ENCODE measurements at regions not wholly inside any gene's neighbourhood (a gene's known extent, or its start where the extent isn't known, plus 50 kb on each side); places are given as distances from the start of the nearest gene placed in this dataset.

DNA sequence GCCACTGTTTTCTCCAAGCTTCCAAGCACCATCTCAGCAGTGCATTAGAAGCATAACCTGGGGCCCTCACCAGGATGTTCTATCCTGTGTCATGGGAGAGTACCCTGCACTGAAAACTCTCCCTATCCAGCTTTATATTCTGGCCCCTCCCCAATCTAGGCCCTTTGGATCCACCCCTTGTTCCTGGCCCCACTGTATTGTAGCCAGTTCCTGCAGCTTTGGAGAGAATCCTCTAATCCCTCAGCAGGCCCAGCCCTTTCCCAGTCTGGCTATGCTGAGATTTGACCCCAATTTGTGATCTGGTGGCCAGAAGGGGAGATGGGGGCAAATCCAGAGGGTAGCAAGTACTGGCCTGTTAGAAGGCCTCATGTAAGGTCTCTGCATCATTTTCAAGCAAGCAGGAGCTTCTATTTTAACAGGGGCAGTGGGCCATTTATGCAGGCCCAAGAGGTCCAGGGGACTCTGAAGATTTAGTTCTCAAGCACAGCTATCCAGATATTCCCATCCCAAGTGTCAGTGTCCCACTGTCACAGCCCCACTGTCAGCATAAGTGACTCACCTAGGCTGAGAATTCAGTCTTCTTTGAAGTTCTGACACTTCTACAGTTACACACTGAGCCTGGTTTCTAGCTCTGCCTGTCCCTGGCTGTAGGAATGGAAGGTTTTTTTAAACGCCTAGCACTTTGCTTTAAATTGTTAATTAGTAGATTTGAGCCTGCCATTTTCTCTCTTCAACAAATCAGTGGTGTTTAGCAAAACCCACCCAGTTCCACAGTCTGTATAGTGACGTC lies 589.5 kb upstream of the CADM1 start:
- Histone ChIP-seq H3K9ac (ENCODE audit: low read depth, low read length) (no peak overlapping the region), H3K4me1 (ENCODE audit: control insufficient read depth, insufficient read depth, low read length) (no peaks in the 10 kb centered on the region), H3K4me3 (ENCODE audit: low read depth, low read length) (no peak overlapping the region), H3K27me3 (ENCODE audit: control insufficient read depth, insufficient read depth, low read length) (peaks cover 25% of the 10 kb centered on the region), H3K9me3 (ENCODE audit: control insufficient read depth, insufficient read depth, low read length) (no peaks in the 10 kb centered on the region), H3K36me3 (ENCODE audit: control insufficient read depth, insufficient read depth, low read length) (no peaks in the 10 kb centered on the region)

DNA sequence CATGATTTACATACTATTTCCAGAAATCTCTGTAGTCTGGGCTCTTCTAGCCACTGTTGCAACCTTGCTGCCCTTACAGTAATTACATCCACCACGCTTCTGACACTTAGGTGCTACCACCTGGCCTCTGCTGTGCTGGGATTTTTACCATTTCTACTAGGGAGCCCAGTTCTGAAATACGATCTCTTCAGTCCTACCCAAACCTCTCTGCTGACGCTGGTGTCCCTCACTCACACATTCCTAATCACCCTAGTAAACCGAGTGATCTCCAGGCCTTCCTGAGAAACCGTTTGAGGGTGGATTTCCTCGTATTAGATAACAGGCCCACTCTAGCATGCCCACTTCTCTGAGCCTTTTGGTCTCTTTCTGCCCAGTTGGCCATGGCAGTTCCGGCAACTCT lies 588.9 kb upstream of the CADM1 start:
- H3K9me3 ChIP-seq (ENCODE audit: control insufficient read depth, insufficient read depth, low read length) = no peaks in the 10 kb centered on the region
- H3K36me3 ChIP-seq (ENCODE audit: control insufficient read depth, insufficient read depth, low read length) = no peaks in the 10 kb centered on the region
- no peak overlapping the region for H3K9ac ChIP-seq (ENCODE audit: low read depth, low read length)
- H3K27me3 ChIP-seq (ENCODE audit: control insufficient read depth, insufficient read depth, low read length) = peaks cover 19% of the 10 kb centered on the region
- no peak overlapping the region for H3K4me3 ChIP-seq (ENCODE audit: low read depth, low read length)
- no peaks in the 10 kb centered on the region for H3K4me1 ChIP-seq (ENCODE audit: control insufficient read depth, insufficient read depth, low read length)

DNA sequence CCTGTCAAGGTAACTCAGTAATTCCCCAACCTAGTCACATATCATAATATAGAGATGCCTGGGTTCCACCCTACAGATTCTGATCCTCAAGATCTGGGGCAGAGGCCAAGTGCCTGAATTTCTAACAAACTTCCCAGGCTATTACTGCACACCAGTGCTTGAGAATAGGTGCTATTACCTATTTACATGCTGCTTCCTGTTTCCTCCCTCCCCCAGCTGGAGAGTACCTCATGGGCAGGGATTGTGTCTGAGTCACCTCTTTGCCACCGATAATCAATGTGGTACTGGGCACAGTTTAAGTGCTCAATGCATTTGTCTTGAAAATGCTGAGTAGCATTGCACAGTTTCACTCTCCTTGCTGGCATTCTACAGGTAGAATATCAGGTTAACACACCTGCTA lies 582.2 kb upstream of the CADM1 start:
- H3K4me3 ChIP-seq (ENCODE audit: low read depth, low read length) = no peak overlapping the region
- H3K9ac ChIP-seq (ENCODE audit: low read depth, low read length) = no peak overlapping the region
- H3K36me3 ChIP-seq (ENCODE audit: control insufficient read depth, insufficient read depth, low read length) = no peaks in the 10 kb centered on the region
- H3K9me3 ChIP-seq (ENCODE audit: control insufficient read depth, insufficient read depth, low read length) = no peaks in the 10 kb centered on the region
- H3K27me3 ChIP-seq (ENCODE audit: control insufficient read depth, insufficient read depth, low read length) = peaks cover 2% of the 10 kb centered on the region
- peaks cover 3% of the 10 kb centered on the region for H3K4me1 ChIP-seq (ENCODE audit: control insufficient read depth, insufficient read depth, low read length)

DNA sequence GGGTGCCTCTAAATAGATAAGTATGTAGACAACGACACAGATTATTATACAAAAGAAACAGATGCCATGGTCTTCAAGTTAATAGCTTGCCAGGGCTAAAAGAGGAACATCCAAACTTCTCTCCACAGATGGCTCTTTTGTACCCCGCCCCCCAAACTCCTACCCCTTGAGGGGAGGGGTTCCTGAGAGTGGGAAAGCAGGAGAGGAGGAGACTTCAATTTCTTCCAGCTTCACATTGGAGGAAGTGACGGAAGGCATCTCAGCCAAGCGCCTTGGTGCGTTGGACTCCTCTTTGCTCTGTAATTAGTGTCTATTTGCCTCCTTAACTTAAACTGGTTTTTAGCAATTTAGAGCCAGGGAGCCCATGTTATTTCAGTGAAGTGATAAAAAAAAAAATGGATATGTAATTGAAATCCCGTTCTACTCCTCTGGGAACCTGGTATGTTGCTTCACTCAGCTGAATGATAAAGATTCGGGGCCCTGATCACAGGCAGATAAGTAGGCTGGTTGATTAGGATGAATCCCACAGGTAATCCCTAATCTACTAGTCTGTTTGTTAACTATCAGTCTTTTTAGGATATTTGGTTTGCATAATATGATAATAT lies 580.9 kb upstream of the CADM1 start:
- Histone ChIP-seq H3K27me3 (ENCODE audit: control insufficient read depth, insufficient read depth, low read length) (peaks cover 2% of the 10 kb centered on the region), H3K4me1 (ENCODE audit: control insufficient read depth, insufficient read depth, low read length) (peaks cover 3% of the 10 kb centered on the region), H3K36me3 (ENCODE audit: control insufficient read depth, insufficient read depth, low read length) (no peaks in the 10 kb centered on the region), H3K4me3 (ENCODE audit: low read depth, low read length) (no peak overlapping the region), H3K9me3 (ENCODE audit: control insufficient read depth, insufficient read depth, low read length) (no peaks in the 10 kb centered on the region), H3K9ac (ENCODE audit: low read depth, low read length) (no peak overlapping the region)

DNA sequence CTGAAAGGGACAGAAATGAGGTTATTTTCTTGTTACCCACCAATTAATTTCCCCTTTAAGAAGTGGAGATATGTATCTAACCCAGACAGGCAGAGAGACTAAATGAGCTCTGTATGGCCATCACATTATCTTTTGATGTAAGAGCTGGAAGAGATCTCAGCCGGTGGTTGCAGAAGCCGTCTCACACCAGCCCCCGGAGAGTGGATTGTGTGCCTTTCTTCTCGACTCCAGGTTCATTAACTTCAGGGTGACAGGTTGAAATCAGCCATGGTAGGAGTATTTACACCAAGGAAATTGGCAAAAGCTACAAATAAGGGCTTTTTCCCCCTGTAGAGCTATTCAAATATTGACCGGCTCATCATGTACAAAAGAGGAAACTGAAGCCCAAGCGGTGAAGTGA lies 580.3 kb upstream of the CADM1 start:
- Histone ChIP-seq H3K9ac (ENCODE audit: low read depth, low read length) (no peak overlapping the region), H3K27me3 (ENCODE audit: control insufficient read depth, insufficient read depth, low read length) (peaks cover 2% of the 10 kb centered on the region), H3K4me1 (ENCODE audit: control insufficient read depth, insufficient read depth, low read length) (peaks cover 3% of the 10 kb centered on the region), H3K9me3 (ENCODE audit: control insufficient read depth, insufficient read depth, low read length) (no peaks in the 10 kb centered on the region), H3K36me3 (ENCODE audit: control insufficient read depth, insufficient read depth, low read length) (no peaks in the 10 kb centered on the region), H3K4me3 (ENCODE audit: low read depth, low read length) (no peak overlapping the region)

DNA sequence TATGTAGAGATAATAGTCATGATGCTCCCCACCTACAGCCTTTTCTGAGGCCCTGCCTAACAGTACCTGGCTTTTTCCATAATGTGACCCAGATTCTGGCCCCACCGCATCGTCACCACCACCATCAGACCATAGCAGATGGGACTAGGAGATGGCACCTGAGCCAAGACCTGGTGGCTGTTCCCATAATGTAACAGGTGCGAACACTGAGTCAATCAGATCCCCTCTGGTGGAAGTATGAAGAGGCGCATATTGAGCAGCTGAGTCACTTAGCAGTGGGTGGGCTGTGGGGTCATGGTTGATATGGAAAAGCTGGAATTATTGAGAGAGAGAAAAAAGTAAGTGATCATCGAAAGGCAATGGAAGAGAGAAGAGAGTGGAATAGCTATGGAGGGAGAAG lies 578.0 kb upstream of the CADM1 start:
- no peaks in the 10 kb centered on the region for H3K9me3 ChIP-seq (ENCODE audit: control insufficient read depth, insufficient read depth, low read length)
- H3K27me3 ChIP-seq (ENCODE audit: control insufficient read depth, insufficient read depth, low read length) = no peaks in the 10 kb centered on the region
- H3K9ac ChIP-seq (ENCODE audit: low read depth, low read length) = no peak overlapping the region

DNA sequence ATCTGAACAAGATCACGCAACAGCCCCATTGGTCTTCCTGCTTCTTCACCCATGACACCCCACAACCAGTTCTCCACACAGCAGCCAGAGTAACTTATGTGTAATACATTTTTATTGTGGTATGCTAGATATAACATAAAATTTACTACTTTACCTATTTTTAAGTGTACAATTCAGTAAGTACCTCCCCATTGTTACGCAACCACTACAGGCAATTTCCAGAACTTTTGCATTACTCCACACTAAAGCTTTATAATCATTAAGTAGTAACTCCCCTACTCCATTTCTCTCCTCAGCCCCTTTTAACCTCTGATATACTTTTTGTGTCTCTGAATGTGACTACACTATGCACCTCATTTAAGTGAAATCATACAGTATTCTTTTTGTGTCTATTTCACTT lies 575.4 kb upstream of the CADM1 start:
- H3K36me3 ChIP-seq (ENCODE audit: control insufficient read depth, insufficient read depth, low read length) = no peaks in the 10 kb centered on the region
- H3K9ac ChIP-seq (ENCODE audit: low read depth, low read length) = no peak overlapping the region
- no peaks in the 10 kb centered on the region for H3K27me3 ChIP-seq (ENCODE audit: control insufficient read depth, insufficient read depth, low read length)
- no peak overlapping the region for H3K4me3 ChIP-seq (ENCODE audit: low read depth, low read length)
- H3K9me3 ChIP-seq (ENCODE audit: control insufficient read depth, insufficient read depth, low read length) = no peaks in the 10 kb centered on the region
- no peaks in the 10 kb centered on the region for H3K4me1 ChIP-seq (ENCODE audit: control insufficient read depth, insufficient read depth, low read length)

More for the DNA sequence above, 578.0 kb upstream of the CADM1 start:
- Histone ChIP-seq H3K4me1 (ENCODE audit: control insufficient read depth, insufficient read depth, low read length) (peaks cover 3% of the 10 kb centered on the region), H3K36me3 (ENCODE audit: control insufficient read depth, insufficient read depth, low read length) (no peaks in the 10 kb centered on the region), H3K4me3 (ENCODE audit: low read depth, low read length) (no peak overlapping the region)

DNA sequence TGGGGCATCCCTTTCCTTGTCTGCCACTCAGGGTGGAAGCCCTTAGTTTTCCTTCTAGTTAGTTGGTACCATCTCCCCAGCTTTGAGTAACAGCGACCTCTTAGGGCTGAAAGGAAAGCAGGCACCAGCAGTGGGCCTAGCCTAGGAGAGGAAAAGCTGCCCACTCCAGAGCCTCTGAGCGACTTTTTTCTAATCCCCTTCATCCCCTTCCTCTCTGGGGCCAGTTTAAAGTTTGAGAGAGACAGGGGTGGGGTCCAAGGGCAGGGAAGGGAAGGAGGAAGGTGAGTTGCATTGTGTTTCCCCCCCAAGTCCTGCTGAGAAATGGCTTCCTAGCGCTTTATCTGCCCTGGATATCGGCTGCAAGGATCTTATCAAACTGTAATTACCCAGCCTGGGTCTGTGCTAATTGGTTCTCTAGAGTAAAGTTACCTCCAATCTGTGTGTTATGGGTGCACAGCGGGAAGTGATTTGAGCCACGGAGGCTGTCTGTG lies 573.9 kb upstream of the CADM1 start:
- no peaks in the 10 kb centered on the region for H3K4me1 ChIP-seq (ENCODE audit: control insufficient read depth, insufficient read depth, low read length)
- no peaks in the 10 kb centered on the region for H3K36me3 ChIP-seq (ENCODE audit: control insufficient read depth, insufficient read depth, low read length)
- no peaks in the 10 kb centered on the region for H3K9me3 ChIP-seq (ENCODE audit: control insufficient read depth, insufficient read depth, low read length)
- H3K4me3 ChIP-seq (ENCODE audit: low read depth, low read length) = no peak overlapping the region
- peaks cover 8% of the 10 kb centered on the region for H3K27me3 ChIP-seq (ENCODE audit: control insufficient read depth, insufficient read depth, low read length)
- H3K9ac ChIP-seq (ENCODE audit: low read depth, low read length) = no peak overlapping the region

DNA sequence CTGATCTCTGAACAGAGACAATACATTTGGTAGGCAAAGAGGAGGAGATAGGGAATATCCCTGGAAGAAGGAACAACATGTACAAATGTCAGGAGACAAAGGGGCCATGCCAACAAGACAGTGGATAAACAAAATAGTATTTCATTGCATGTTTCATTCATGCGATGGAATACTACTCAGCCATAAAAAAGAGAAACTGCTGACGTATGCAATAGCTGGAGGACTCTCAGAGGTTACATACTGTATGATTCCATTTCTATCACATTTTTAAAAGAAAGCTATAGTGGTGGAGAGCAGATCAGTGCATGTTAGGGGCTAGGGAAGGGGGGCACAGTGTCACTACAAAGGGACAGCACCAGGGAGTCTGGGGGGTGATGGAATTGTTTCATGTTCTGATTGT lies 572.9 kb upstream of the CADM1 start:
- Histone ChIP-seq H3K9ac (ENCODE audit: low read depth, low read length) (no peak overlapping the region), H3K4me3 (ENCODE audit: low read depth, low read length) (no peak overlapping the region), H3K36me3 (ENCODE audit: control insufficient read depth, insufficient read depth, low read length) (no peaks in the 10 kb centered on the region), H3K27me3 (ENCODE audit: control insufficient read depth, insufficient read depth, low read length) (peaks cover 17% of the 10 kb centered on the region), H3K9me3 (ENCODE audit: control insufficient read depth, insufficient read depth, low read length) (no peaks in the 10 kb centered on the region), H3K4me1 (ENCODE audit: control insufficient read depth, insufficient read depth, low read length) (peaks cover 2% of the 10 kb centered on the region)

DNA sequence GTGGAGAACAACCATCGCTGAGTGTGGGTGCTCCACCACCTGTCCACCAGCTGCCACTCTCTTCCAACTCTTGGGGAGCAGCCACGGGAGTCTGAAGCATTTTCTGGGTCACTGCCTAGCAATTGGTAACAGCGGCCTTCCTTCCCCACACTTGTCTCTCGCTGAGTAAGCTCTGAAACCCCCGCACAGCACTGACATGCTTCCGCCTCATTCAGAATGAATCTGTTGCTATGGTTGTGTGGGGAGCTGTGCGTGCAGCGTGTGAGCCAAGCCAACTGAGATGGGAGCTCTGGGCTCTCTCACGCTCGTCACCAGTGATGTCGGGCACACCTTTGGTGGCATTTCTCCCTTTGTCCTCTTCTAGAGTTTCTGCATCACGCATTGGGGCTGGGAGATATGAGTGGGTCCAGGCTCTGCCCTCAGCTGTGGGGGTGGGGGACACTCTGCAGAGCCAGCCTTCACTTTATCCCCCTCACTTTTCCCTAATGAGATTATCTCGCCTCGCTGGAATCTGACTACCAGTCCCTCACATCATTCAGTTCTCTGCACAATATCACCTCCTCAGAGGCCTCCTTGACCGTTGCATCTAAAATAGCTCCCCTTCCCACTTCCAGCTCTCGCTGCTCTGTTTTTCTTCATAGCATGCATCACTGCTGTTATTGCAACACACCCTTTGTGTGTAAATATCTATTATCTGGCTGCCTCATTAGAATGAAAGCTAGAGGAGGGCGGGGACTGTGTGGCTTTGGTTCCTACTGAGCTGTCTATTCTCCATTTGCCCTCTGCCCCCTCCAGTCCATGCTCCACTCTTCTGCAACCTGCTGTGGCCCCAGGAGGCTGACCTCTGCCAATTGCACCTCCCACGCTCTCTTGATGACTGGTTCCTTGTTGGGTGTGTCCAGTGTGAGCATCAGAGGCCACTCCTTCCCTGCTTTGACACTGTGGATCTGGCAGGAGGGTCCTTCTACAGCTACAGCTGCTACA lies 569.9 kb upstream of the CADM1 start:
- Histone ChIP-seq H3K36me3 (ENCODE audit: control insufficient read depth, insufficient read depth, low read length) (no peaks in the 10 kb centered on the region), H3K9me3 (ENCODE audit: control insufficient read depth, insufficient read depth, low read length) (no peaks in the 10 kb centered on the region)

DNA sequence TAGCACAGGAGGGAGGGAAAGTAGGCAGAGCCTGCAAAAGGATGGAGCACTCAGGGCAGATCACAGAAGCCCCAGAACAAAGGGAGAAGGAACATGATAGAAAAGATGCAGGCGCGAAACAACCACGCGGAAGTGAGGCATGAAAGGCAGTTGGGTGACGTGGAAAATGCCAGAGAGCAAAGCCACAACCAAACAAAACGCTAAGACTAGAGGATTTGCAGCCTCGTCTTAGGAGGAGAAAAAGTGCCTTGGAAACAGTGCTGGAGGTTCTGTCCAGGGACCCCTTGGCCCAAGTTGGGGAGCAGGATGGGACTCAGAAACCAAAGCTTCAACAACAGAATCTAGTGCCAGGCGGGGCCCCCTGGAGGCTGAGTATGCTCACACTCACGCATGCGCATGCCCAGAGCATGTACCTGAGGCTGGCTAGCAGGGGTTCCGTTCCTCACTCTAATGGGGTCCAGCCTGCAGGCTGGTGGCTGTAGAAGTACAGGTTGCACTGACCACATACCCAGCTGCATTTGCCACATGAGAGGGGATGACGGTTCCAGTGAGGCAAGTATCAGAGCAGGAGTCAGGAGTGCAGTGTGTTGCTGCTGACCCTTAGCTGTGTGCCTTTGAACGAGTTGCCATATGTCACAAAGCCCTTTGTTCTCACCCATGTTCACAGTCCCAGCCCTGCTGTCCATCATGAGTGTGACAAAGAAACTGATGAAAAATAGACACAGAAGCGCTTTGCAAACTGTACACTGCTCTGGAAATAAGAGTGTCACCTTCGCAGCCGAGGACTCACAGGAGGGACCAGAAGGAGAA lies 568.6 kb upstream of the CADM1 start:
- H3K36me3 ChIP-seq (ENCODE audit: control insufficient read depth, insufficient read depth, low read length) = no peaks in the 10 kb centered on the region
- no peaks in the 10 kb centered on the region for H3K9me3 ChIP-seq (ENCODE audit: control insufficient read depth, insufficient read depth, low read length)
- H3K4me1 ChIP-seq (ENCODE audit: control insufficient read depth, insufficient read depth, low read length) = peaks cover 7% of the 10 kb centered on the region
- no peak overlapping the region for H3K4me3 ChIP-seq (ENCODE audit: low read depth, low read length)
- H3K27me3 ChIP-seq (ENCODE audit: control insufficient read depth, insufficient read depth, low read length) = peaks cover 27% of the 10 kb centered on the region
- H3K9ac ChIP-seq (ENCODE audit: low read depth, low read length) = no peak overlapping the region

More for the DNA sequence above, 569.9 kb upstream of the CADM1 start:
- Histone ChIP-seq H3K4me3 (ENCODE audit: low read depth, low read length) (no peak overlapping the region), H3K4me1 (ENCODE audit: control insufficient read depth, insufficient read depth, low read length) (peaks cover 7% of the 10 kb centered on the region), H3K27me3 (ENCODE audit: control insufficient read depth, insufficient read depth, low read length) (peaks cover 27% of the 10 kb centered on the region), H3K9ac (ENCODE audit: low read depth, low read length) (no peak overlapping the region)
